ENCODE measurements at regions not wholly inside any gene's neighbourhood (a gene's known extent, or its start where the extent isn't known, plus 50 kb on each side); places are given as distances from the start of the nearest gene placed in this dataset.

DNA sequence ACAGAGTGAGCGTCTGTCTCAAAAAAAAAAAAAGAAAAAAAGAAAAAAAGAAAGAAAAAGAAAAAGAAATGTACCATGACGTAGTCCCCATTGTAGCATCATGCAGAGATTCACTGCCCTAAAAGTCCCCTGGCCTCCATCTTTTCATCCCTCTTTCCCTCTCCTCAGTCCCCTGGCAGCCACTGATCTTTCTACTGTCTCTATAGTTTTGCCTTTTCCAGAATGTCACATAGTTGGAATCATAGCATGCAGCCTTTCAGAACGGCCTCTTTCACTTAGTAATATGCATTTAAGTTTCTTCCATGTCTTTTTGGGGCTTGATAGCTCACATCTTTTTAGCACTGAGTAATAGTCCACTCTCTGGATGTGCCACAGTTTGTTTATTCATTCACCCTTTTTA, 60.5 kb upstream of the NCOR2 start:
- no peaks in the 10 kb centered on the region for H3K27me3 Mint-ChIP-seq
- H3K4me3 Mint-ChIP-seq: no peak overlapping the region
- no peak overlapping the region for H3K27ac Mint-ChIP-seq
- no peaks in the 10 kb centered on the region for H3K4me1 Mint-ChIP-seq
- DNase-seq: no peak
- no peak for ATAC-seq
- no peaks in the 10 kb centered on the region for H3K9me3 Mint-ChIP-seq

DNA sequence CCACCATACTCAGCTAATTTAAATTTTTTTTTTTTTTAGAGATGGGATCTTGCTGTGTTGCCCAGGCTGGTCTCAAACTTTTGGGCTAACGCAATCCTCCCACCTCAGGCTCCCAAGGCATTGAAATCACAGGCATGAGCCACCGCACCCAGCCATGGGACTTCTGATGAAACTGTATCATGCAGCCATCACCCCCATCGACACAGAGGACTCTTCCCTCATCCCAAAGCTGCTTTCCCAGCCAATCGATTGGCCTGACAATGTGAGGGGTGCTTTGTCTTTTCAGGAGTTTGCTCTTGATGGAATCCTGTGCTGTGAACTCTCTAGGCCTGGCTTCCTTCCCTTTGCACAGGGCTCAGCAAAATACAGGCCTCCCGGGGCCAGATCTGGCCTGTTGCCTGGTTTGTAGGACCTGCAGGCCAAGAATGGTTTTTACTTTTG, 59.6 kb upstream of the NCOR2 start:
- Mint-ChIP-seq H3K4me3 (no peak overlapping the region), H3K27me3 (no peaks in the 10 kb centered on the region), H3K4me1 (no peaks in the 10 kb centered on the region), H3K27ac (no peak overlapping the region), H3K9me3 (no peaks in the 10 kb centered on the region)
- DNase-seq (no peak), ATAC-seq (no peak)

DNA sequence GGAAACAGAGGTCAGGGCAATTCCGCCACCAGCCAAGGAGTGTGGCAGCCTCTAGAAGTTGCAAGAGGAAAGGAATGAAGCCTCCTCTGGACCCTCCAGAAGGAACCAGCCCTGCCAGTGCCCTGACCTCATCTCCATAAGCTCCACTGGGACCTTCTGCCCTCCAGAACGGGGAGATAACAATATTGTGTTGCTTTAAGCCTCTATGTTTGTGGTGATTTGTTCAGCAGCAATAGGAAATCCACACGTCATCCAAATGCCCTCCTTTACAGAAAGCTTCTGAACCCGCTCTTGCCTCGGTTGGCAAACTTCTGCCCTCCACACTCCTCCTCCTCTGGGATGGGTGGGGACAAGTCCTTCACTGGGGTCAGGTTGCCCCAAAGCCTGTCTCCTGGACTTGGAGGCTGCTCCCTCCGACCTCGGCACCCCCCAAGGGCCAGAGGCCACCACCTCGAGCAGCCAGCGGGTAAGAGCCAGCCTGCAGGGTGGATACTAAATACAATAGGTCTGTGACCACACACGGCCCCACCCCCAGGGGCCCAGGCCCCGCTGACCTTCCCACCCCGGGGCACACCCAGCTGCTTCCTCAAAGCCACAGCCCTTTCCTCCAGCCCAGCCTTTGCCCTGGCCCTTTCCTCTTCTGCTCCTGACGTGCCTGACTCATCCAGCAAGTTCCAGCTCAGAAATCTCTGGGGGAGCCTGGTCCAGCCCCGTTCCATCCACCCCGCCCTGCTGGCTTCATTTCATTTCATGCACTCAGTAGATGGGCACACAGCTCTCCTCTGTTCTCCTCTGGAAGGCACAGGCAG, 58.7 kb upstream of the NCOR2 start:
- Mint-ChIP-seq H3K27ac (peak overlapping the region in 1 of 2 donors; percentile 36), H3K4me1 (no peaks in the 10 kb centered on the region), H3K27me3 (no peaks in the 10 kb centered on the region), H3K4me3 (no peak overlapping the region), H3K9me3 (no peaks in the 10 kb centered on the region)
- ATAC-seq: no peak
- DNase-seq: no peak

DNA sequence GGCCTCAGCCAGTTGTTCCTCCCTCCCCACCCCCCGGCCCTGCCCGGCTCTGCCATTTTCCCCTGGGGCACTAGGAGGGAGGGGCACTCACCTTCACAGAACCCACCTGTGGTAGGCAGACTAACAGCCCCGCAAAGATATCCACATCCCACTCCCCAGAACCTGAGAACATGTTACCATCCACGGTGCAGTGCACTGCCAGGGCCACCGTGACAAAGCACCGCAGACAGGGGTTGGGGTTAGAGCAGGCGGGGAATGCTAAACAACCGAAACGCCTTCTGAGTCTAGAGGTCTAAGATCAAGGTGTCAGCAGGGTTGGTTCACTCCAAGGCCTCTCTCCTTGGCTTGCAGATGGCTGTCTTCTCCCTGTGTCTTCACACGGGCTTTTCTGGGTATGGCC, 57.4 kb upstream of the NCOR2 start:
- DNase-seq (no peak), ATAC-seq (no peak)
- Mint-ChIP-seq H3K4me3 (no peak overlapping the region), H3K27me3 (no peaks in the 10 kb centered on the region), H3K27ac (no peak overlapping the region), H3K9me3 (no peaks in the 10 kb centered on the region), H3K4me1 (no peaks in the 10 kb centered on the region)

DNA sequence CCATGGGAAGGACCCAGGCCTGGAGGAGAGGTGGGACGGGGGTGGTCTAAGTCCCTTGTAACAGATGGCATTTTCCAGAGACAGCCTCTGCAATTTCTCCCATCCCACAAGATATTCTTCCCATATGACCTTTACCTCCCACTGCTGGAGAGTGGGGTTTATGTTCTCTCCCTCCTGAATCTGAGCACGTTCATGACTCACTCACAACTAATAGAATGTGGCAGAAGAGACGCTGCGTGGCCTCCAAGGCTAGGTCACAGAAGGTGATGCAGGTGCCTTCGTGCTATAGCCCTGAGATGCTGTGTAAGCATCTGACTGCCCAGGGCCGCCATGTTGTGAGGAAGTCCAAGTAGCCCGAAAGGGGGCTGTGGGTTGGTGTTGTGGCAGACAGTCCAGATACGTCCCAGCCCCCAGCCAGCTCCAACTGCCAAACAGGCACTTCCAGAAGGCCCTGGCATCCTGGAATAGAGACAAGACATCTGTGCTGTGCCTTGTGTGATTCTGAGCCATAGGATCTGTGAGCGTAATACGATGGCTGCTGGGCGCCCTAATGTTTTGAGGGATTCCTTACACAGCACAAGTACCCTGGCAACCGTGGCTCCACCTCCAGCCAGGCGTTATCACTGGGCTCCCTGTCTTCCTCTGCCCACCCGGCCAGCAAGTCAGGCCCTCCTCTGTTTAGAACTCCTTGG, 56.1 kb upstream of the NCOR2 start:
- H3K27ac Mint-ChIP-seq: no peak overlapping the region
- no peak for DNase-seq
- no peaks in the 10 kb centered on the region for H3K27me3 Mint-ChIP-seq
- no peaks in the 10 kb centered on the region for H3K4me1 Mint-ChIP-seq
- H3K4me3 Mint-ChIP-seq: no peak overlapping the region
- ATAC-seq: no peak
- H3K9me3 Mint-ChIP-seq: no peaks in the 10 kb centered on the region

DNA sequence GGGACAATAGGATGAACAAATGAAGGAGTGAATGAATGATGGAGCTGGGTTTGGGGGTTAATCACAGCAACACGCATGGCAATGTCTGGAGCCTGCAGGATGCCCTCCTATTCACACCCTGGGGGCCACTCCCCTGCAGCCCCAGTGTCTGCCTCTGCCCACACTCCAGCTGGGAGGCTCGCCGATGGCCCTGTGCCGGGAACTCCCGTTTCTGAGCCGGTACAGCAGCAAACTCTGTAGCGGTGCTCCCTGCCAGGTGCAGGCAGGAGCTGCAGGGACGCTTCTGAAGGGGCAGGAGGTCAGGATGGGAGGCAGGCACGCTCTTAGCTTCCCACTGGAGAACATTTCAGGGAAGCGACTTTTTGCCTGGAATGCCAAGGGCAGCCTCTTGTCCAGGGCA, 55.4 kb upstream of the NCOR2 start:
- no peaks in the 10 kb centered on the region for H3K4me1 Mint-ChIP-seq
- no peak for ATAC-seq

DNA sequence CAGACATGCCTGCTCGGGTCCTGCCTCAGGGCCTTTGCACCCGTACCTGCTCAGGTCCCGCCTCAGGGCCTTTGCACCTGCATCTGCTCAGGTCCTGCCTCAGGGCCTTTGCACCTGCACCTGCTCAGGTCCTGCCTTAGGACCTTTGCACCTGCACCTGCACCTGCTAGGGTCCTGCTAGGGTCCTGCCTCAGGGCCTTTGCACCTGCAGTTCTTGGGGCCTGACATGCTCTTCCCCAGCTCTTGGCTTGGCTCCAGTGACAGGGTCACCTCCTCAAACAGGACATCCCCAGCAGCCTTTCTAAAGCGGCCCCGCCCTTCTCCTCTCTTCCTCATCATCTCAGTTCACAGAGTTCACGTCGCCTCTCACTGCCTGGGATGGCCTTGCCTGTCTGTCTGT, 54.9 kb upstream of the NCOR2 start:
- Mint-ChIP-seq H3K4me3 (no peak overlapping the region), H3K27me3 (peaks cover 2% of the 10 kb centered on the region), H3K4me1 (no peaks in the 10 kb centered on the region), H3K9me3 (no peaks in the 10 kb centered on the region), H3K27ac (no peak overlapping the region)
- DNase-seq (no peak), ATAC-seq (no peak)

More for the DNA sequence above, 55.4 kb upstream of the NCOR2 start:
- Mint-ChIP-seq H3K9me3 (no peaks in the 10 kb centered on the region), H3K27ac (no peak overlapping the region), H3K4me3 (no peak overlapping the region), H3K27me3 (no peaks in the 10 kb centered on the region)
- DNase-seq: no peak

DNA sequence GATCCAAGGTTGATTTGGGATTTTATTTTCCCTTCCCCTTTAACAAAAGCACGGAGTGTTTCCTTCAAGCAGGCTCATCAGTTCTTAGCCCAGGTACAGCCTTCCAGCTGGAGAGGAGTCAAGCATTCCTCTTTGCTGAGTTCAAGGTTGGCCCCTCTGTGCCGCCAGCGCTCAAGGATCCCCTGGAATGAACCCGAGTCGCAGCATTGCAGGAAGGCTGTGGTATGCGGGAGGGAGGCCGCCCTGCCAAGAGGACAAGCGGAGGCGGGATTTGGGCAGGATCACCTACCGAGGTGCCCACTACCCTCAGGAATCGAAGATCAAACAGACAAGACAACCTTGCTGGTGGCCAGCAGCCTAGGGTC, 53.9 kb upstream of the NCOR2 start:
- ATAC-seq: no peak
- Mint-ChIP-seq H3K27me3 (peaks cover 9% of the 10 kb centered on the region), H3K4me1 (peaks cover 5% of the 10 kb centered on the region), H3K9me3 (no peaks in the 10 kb centered on the region), H3K4me3 (no peak overlapping the region), H3K27ac (no peak overlapping the region)
- no peak for DNase-seq

DNA sequence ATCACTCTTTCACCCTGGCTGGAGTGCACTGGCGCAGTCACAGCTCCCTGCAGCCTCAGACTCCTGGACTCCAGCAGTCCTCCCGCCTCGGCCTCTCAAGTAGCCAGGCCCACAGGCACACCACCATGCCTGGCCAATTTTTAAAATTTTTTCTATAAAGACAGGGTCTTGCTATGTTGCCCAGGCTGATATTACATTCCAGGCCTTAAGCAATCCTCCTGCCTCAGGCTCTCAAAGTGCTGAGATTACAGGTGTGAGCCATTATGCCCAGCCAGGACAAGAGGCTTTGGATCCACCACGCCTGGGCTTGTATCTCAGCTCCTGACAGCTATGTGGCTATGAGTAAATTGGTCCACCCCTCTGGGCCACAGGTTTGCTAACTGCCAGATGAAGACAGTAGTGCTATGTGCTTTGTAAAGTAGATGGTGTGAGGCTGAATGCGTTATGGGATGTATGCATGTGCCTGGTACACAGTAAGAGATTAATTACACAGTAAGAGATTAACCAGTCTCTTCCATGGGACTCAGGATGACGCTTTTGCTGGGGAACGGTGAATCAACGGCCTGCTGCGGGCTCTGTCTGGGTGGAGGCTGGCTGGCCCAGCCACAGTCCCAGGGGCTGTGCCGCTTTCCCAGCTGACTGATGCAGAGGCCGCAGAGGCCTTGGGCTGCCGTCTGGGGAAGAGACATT, 53.3 kb upstream of the NCOR2 start:
- no peak overlapping the region for H3K4me3 Mint-ChIP-seq
- DNase-seq (no peak), ATAC-seq (no peak)
- H3K4me1 Mint-ChIP-seq: peaks cover 5% of the 10 kb centered on the region
- H3K27me3 Mint-ChIP-seq: peaks cover 9% of the 10 kb centered on the region
- no peak overlapping the region for H3K27ac Mint-ChIP-seq
- no peaks in the 10 kb centered on the region for H3K9me3 Mint-ChIP-seq

DNA sequence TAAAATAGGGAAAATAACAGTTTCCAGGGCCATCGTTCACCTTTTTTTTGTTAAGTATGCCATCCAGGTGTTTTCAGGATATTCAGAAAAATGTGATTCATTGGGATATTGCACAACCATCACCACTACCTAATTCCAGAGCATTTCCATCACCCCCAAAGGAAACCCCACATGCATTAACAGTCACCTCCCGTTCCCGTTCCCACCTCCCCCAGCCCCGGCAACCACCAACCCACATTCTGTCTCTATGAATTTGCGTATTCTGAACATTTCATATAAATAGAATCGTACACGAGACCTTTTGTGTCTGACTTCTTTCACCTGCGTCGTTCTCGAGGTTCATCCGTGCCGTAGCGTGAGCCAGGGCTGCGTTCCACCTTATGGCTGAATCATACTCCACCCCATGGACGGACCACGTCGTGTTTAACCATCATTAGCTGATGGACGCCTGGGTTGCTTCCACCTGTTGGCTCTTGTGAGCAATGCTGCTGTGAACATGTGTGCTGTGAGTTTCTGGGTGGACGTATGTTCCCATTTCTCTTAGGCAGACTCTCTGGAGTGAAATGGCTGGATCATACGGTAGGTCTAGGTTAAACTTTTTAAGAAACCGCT, 51.0 kb upstream of the NCOR2 start:
- peaks cover 5% of the 10 kb centered on the region for H3K4me1 Mint-ChIP-seq

DNA sequence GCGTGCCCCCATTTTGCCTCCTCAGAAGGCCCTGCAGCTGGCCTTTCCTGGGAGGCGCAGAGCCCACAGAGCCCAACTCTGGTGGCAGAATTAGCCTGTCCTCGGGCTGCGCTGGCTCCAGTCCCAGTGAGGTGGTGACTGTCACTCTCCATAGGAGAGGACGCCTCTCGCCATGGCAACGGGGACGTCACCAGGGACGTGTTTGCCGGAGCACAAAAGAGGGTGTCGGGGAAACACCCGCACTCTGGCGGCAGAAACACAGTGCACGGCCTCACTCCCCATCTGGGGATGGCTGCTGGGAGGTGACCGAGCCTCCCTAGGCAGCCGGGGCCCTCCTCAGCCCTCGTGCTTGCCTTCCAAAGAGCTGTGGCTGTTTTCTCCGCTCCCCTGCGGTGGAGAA, 50.2 kb upstream of the NCOR2 start:
- peaks cover 5% of the 10 kb centered on the region for H3K4me1 Mint-ChIP-seq
- H3K27ac Mint-ChIP-seq: no peak overlapping the region
- H3K9me3 Mint-ChIP-seq: no peaks in the 10 kb centered on the region
- ATAC-seq (no peak), DNase-seq (no peak)
- H3K4me3 Mint-ChIP-seq: no peak overlapping the region
- H3K27me3 Mint-ChIP-seq: peaks cover 9% of the 10 kb centered on the region

More for the DNA sequence above, 51.0 kb upstream of the NCOR2 start:
- DNase-seq (no peak), ATAC-seq (no peak)
- no peaks in the 10 kb centered on the region for H3K9me3 Mint-ChIP-seq
- H3K4me3 Mint-ChIP-seq: no peak overlapping the region
- H3K27me3 Mint-ChIP-seq: peaks cover 9% of the 10 kb centered on the region
- H3K27ac Mint-ChIP-seq: no peak overlapping the region

Data from stimulated activated naive CD8-positive, alpha-beta T cell treated with anti-CD3 and anti-CD28 coated beads, Interleukin-15, amount 100 ng/mL, for 72 hours (primary cell).